ENCODE measurements at regions not wholly inside any gene's neighbourhood (a gene's known extent, or its start where the extent isn't known, plus 50 kb on each side); places are given as distances from the start of the nearest gene placed in this dataset.

- TF ChIP-seq, protein P1, sequence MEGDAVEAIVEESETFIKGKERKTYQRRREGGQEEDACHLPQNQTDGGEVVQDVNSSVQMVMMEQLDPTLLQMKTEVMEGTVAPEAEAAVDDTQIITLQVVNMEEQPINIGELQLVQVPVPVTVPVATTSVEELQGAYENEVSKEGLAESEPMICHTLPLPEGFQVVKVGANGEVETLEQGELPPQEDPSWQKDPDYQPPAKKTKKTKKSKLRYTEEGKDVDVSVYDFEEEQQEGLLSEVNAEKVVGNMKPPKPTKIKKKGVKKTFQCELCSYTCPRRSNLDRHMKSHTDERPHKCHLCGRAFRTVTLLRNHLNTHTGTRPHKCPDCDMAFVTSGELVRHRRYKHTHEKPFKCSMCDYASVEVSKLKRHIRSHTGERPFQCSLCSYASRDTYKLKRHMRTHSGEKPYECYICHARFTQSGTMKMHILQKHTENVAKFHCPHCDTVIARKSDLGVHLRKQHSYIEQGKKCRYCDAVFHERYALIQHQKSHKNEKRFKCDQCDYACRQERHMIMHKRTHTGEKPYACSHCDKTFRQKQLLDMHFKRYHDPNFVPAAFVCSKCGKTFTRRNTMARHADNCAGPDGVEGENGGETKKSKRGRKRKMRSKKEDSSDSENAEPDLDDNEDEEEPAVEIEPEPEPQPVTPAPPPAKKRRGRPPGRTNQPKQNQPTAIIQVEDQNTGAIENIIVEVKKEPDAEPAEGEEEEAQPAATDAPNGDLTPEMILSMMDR (IDR thresholded peaks at IDR 0.05) = no peak
- H3K9me3 Mint-ChIP-seq = no peaks in the 10 kb centered on the region
- H3K4me3 Mint-ChIP-seq = no peak overlapping the region
- H3K4me1 Mint-ChIP-seq = peaks cover 20% of the 10 kb centered on the region
- no peak for DNase-seq
- no peaks in the 10 kb centered on the region for H3K27me3 Mint-ChIP-seq (ENCODE audit: low read depth, poor library complexity)
- no peak overlapping the region for H3K27ac Mint-ChIP-seq
- no peaks in the 10 kb centered on the region for H3K36me3 Mint-ChIP-seq (ENCODE audit: low read depth)
These were observed 181.6 kb downstream of the ABHD5 start for GRCh38 chr3:43872301-43872700.

DNA sequence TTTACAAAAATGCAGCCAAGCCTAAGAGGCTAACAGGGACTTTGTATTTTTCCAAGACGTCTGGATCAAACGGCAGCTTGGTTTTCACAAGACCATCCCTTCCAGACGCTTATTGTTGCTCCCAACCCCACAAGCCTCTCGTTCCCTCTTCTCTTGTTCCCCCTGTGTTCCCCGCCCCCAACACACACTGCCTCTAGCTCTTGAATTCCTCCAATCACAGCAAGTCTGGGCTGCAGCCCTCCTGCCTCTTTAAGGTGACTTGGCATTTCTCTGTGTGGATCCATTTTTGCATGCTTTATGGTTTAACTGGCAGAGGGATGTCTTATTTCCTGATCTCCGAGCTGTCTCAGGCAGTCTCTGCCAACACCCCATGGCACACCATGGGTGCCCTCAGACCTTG lies 182.2 kb downstream of the ABHD5 start:
- H3K36me3 Mint-ChIP-seq (ENCODE audit: low read depth) = no peaks in the 10 kb centered on the region

DNA sequence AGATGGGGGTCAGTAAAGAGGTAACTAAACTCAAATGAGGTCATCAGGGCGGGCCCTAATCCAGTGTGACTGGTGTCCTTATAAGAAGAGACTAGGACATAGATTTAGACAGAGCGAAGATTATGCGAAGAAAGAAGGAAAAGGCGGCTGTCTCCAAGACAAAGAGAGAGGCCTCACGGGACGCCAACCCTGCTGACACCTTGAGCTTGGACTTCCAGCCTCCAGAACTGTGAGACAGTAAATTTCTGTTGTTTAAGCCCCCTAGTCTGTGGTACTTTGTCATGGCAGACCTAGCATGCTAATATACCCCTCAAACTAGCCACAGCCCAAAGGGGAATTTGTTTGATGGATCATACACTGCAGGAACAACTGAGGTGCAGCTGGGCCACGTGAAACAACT lies 183.0 kb downstream of the ABHD5 start:
- Mint-ChIP-seq H3K4me1 (peaks cover 33% of the 10 kb centered on the region), H3K27ac (no peak overlapping the region), H3K36me3 (ENCODE audit: low read depth) (no peaks in the 10 kb centered on the region), H3K4me3 (no peak overlapping the region), H3K27me3 (ENCODE audit: low read depth, poor library complexity) (no peaks in the 10 kb centered on the region), H3K9me3 (no peaks in the 10 kb centered on the region)
- no peak for DNase-seq
- TF ChIP-seq, protein P1 (IDR thresholded peaks at IDR 0.05) = no peak

More for the DNA sequence above, 182.2 kb downstream of the ABHD5 start:
- H3K4me1 Mint-ChIP-seq = peaks cover 26% of the 10 kb centered on the region
- H3K4me3 Mint-ChIP-seq = no peak overlapping the region
- peak overlapping the region; percentile 65 for H3K27ac Mint-ChIP-seq
- H3K27me3 Mint-ChIP-seq (ENCODE audit: low read depth, poor library complexity) = no peaks in the 10 kb centered on the region
- DNase-seq = no peak
- H3K9me3 Mint-ChIP-seq = no peaks in the 10 kb centered on the region
- TF ChIP-seq, protein P1 (IDR thresholded peaks at IDR 0.05) = no peak

- no peak overlapping the region for H3K4me3 Mint-ChIP-seq
- H3K9me3 Mint-ChIP-seq = no peaks in the 10 kb centered on the region
- H3K27ac Mint-ChIP-seq = no peak overlapping the region
- no peak for DNase-seq
- H3K27me3 Mint-ChIP-seq (ENCODE audit: low read depth, poor library complexity) = no peaks in the 10 kb centered on the region
- H3K4me1 Mint-ChIP-seq = peaks cover 39% of the 10 kb centered on the region
- TF ChIP-seq, protein P1 (IDR thresholded peaks at IDR 0.05) = no peak
- H3K36me3 Mint-ChIP-seq (ENCODE audit: low read depth) = no peaks in the 10 kb centered on the region
These were observed 183.6 kb downstream of the ABHD5 start for GRCh38 chr3:43874290-43874689.

- no peak overlapping the region for H3K4me3 Mint-ChIP-seq
- no peaks in the 10 kb centered on the region for H3K27me3 Mint-ChIP-seq (ENCODE audit: low read depth, poor library complexity)
- H3K9me3 Mint-ChIP-seq = no peaks in the 10 kb centered on the region
- TF ChIP-seq, protein P1 (IDR thresholded peaks at IDR 0.05) = no peak
- H3K27ac Mint-ChIP-seq = no peak overlapping the region
- peaks cover 43% of the 10 kb centered on the region for H3K4me1 Mint-ChIP-seq
- no peak for DNase-seq
- H3K36me3 Mint-ChIP-seq (ENCODE audit: low read depth) = no peaks in the 10 kb centered on the region
These were observed 184.0 kb downstream of the ABHD5 start for GRCh38 chr3:43874731-43875130.

- no peaks in the 10 kb centered on the region for H3K9me3 Mint-ChIP-seq
- TF ChIP-seq, protein P1 (IDR thresholded peaks at IDR 0.05) = no peak
- peaks cover 43% of the 10 kb centered on the region for H3K4me1 Mint-ChIP-seq
- no peaks in the 10 kb centered on the region for H3K36me3 Mint-ChIP-seq (ENCODE audit: low read depth)
- DNase-seq = no peak
- H3K4me3 Mint-ChIP-seq = no peak overlapping the region
- peaks cover 10% of the 10 kb centered on the region for H3K27me3 Mint-ChIP-seq (ENCODE audit: low read depth, poor library complexity)
- no peak overlapping the region for H3K27ac Mint-ChIP-seq
These were observed 185.9 kb downstream of the ABHD5 start for GRCh38 chr3:43876648-43877047.

Measured in nephron progenitor cell (in vitro differentiated cells).